Muscle layer of colon (tissue), 2 donors: ENCODE measurements at regions not wholly inside any gene's neighbourhood (a gene's known extent, or its start where the extent isn't known, plus 50 kb on each side); places are given as distances from the start of the nearest gene placed in this dataset.

Experiments used
- H3K27ac ChIP-seq: one replicate; pipeline ENCODE4 v1.7.0; 2013; ENCODE audit warnings: low read depth, mild to moderate bottlenecking, low read length, moderate library complexity
- H3K27me3 ChIP-seq, 2 donors: one replicate each; pipeline ENCODE4 v1.7.0; 2013; ENCODE audit warnings: low read length in 2 of 2, mild to moderate bottlenecking in 2 of 2; ENCODE audit not compliant: insufficient read depth in 2 of 2, control insufficient read depth in 1 of 2
- H3K36me3 ChIP-seq: one replicate; pipeline ENCODE4 v1.7.0; 2013; ENCODE audit warnings: mild to moderate bottlenecking, low read length; ENCODE audit not compliant: insufficient read depth
- H3K4me1 ChIP-seq: one replicate; pipeline ENCODE4 v1.7.0; 2013; ENCODE audit warnings: mild to moderate bottlenecking, low read length; ENCODE audit not compliant: insufficient read depth
- H3K4me3 ChIP-seq, 2 donors: one replicate each; pipeline ENCODE4 v1.7.0; 2013; ENCODE audit warnings: low read length in 2 of 2, low read depth in 1 of 2, mild to moderate bottlenecking in 1 of 2, moderate library complexity in 1 of 2
- H3K9ac ChIP-seq: one replicate; pipeline ENCODE4 v1.7.0; 2013; ENCODE audit warnings: low read length
- H3K9me3 ChIP-seq: one replicate; pipeline ENCODE4 v1.7.0; 2013; ENCODE audit warnings: mild to moderate bottlenecking, low read length
- donor health status: abdominal sarcoma.
- donor health status: Adenocarcinoma of cecum.

DNA sequence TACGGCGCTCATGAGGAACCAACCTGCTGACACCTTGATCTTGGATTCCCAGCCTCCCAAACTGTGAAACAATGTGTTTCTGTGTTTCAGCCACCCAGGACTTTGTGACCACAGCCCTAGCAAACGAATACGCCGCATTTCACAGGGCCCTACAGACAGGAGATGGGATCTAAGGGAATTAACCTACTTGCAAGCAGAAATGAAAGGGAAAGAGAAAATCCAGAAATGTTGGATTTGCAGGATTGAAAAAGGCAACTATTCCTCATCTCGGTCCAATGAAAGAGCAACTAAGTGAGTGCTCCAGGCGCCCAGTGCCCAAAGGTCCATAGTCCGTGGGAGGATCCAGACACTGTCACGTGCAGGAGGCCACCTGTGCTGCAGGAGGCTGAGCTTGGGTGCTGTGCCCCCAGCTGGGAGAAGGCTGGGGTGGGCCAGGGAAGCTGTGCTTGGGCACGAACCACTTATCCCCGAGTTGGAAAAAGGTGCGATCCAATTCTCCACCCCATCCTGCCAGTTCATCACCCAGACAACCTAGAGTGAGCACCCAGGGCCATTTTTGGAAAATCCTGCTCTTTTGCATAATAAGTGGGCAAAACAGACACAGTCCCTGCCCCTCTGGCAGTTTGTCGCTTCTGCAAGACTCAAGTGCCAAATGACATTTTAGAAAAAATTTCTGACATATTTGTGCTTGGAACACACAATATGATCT lies 177.9 kb downstream of the C9orf50 start:
- Histone ChIP-seq H3K27ac (no peak overlapping the region), H3K36me3 (no peaks in the 10 kb centered on the region), H3K9me3 (no peaks in the 10 kb centered on the region), H3K4me3 (no peak overlapping the region), H3K4me1 (peaks cover 4% of the 10 kb centered on the region), H3K27me3 (no peaks in the 10 kb centered on the region), H3K9ac (no peak overlapping the region)

DNA sequence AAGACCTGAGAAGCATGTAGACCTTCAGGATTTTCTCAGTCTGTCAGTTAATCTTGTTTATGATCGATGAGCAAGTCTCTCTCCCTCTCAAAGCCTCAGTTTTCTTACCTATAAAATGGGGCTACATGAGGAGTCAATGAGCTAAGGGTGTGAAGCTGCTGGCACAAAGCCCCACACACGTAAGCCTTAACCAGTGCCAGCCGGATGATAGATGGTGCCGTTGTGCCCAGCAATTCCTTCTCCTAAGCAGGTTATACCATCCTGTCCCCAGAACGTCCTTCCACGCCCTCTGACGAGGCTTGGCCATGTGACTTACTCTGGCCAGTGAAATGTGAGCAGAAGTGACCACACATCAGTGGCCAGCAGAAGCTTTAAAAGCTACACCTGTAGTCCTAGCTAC lies 179.0 kb downstream of the C9orf50 start:
- H3K4me1 ChIP-seq, result peaks cover 11% of the 10 kb centered on the region
- no peaks in the 10 kb centered on the region for H3K9me3 ChIP-seq
- H3K4me3 ChIP-seq, result no peak overlapping the region
- no peak overlapping the region for H3K9ac ChIP-seq
- H3K27ac ChIP-seq, result no peak overlapping the region
- H3K27me3 ChIP-seq, result no peaks in the 10 kb centered on the region
- H3K36me3 ChIP-seq, result no peaks in the 10 kb centered on the region

DNA sequence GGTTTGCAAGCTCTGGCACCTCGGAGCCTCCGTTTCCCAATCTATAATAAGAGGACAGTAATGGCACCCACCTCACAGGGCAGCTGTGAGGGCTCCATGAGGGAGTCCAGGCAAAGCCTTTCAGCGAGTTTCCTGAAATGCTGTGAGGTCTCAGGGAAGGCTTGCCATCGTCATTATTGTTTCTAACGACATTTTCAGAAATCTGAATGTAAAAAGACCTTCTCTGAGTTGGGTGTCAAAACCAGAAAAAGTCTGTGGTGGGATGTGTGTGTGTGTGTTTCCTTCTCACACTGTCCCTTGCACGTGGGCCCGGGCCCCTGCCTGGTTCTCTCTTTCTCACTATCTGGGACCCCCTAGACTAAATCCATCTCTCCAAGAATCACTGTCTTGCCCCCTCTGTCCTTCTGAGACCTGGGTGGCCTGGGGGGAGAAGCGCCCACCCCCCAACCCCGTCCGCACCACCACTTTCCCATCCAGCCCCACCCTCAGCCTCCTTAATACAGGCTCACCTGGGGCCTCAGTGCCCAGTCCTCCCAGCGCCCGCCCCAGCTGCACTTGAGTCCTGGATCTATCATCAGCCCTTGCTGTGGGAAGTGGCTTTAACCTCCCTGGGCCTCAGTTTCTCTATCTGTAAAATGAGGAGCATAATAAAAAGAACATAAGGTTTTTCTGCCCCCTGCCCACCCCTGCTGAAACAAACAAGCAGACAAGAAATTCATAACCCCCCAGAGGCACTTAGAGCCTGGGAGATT lies 180.3 kb downstream of the C9orf50 start:
- H3K4me1 ChIP-seq, result peaks cover 15% of the 10 kb centered on the region
- H3K9ac ChIP-seq, result no peak overlapping the region
- no peaks in the 10 kb centered on the region for H3K36me3 ChIP-seq
- no peak overlapping the region for H3K27ac ChIP-seq
- H3K27me3 ChIP-seq, result no peaks in the 10 kb centered on the region
- no peaks in the 10 kb centered on the region for H3K9me3 ChIP-seq
- no peak overlapping the region for H3K4me3 ChIP-seq

DNA sequence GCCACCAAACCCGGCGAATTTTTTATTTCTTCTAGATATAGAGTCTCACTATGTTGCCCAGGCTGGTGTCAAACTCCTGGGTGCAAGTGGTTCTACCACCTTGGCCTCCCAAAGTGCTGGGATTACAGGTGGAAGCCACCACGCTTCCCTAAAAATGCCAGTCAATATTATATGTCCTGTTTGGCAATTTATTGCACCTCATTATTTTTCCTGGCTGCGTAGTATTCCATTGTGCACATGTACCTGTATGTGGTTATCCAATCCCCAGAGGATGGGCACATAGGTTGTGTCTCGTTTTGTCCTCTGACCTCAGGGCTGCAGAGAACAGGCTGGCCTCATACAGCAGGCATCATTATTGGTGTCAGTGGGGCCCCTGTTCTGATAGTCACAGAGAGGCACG lies 181.7 kb downstream of the C9orf50 start:
- Histone ChIP-seq H3K27ac (no peak overlapping the region), H3K4me1 (peaks cover 15% of the 10 kb centered on the region), H3K27me3 (no peaks in the 10 kb centered on the region), H3K4me3 (no peak overlapping the region), H3K9me3 (no peaks in the 10 kb centered on the region), H3K9ac (no peak overlapping the region), H3K36me3 (no peaks in the 10 kb centered on the region)

DNA sequence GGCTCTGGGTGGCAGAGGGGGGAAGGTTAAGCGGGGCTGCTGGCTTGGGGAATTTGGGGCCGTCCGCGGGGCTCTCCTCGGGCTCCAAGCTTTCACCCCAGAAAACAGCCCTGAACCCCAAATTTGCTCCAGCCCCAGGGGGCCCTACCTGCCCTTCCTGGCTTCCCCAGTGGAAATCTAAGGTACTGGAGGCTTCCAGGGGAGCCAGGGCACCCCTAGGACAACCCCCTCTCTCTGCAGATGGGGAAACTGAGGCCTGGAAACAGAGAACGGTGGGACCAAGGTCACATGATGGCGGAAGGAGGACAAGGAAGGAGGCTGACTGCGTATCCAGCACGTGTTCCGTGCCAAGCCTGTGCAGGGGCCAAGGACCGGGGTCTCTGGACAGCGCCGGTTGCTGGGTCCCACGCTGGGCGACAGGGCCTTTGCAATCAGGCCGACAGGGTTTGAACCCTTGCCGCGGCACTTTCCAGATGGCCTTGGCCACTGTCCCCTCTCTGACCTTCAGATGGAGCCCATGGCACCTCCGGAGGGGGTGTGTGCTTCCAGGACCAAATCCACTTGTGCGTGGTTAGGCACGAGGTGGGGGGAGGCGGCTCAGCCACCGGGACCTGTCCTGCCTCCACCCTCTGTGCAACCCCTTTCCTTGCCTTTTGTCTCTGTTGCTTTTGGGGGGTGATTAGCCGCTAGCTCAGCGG lies 183.1 kb downstream of the C9orf50 start:
- Histone ChIP-seq H3K9me3 (no peaks in the 10 kb centered on the region), H3K27ac (peak overlapping the region; percentile 38), H3K4me3 (peak overlapping the region; percentile 55 to 59), H3K27me3 (no peaks in the 10 kb centered on the region), H3K36me3 (no peaks in the 10 kb centered on the region), H3K4me1 (peaks cover 15% of the 10 kb centered on the region), H3K9ac (peak overlapping the region; percentile 37)

DNA sequence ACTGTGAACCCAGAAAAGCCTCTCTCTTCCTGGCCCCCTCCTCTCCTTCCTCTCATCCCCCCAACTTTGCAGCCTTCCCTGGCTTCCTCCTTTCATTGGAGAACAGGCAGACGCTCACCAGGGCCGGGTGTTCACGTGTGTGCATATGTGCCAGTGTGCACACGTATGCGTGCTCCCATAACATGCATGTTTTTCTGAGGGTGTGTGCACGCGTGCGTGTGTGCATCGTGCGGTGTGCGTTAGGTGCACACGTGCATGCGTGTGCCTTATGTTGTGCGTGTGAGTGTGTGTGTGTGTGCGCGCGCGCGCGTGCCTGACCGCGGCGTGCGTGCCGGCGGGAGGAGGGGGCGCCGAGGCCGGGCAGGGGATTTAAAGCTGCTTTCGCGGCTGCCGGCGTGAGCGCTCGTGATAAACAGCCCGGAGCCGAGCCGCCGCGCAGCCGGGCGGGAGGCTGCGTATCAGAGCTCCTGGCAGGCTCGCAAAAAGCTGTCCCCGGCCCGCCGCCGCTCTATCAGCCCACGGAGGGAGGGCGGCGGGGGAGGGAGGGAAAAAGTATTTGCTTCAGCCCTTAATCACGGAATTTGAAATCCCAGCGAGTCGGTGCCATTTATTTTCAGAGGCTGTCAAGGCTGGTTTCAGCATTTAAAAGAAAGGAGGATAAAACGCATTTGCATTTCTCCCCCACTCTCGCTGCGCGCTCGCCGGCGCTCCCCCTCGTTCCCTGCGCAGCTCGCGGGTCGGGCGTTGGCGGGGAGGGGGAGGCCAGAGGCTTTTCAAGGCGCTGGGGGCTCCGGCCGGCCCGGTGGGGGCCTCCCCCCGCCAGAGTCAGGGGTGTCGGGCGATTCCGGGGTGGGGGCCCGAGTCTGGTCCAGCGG lies 183.9 kb downstream of the C9orf50 start:
- no peaks in the 10 kb centered on the region for H3K27me3 ChIP-seq
- peak overlapping the region; percentile 38 for H3K27ac ChIP-seq
- peak overlapping the region; percentile 37 for H3K9ac ChIP-seq
- H3K9me3 ChIP-seq, result no peaks in the 10 kb centered on the region
- peak overlapping the region; percentile 55 to 59 for H3K4me3 ChIP-seq
- peaks cover 15% of the 10 kb centered on the region for H3K4me1 ChIP-seq
- no peaks in the 10 kb centered on the region for H3K36me3 ChIP-seq

DNA sequence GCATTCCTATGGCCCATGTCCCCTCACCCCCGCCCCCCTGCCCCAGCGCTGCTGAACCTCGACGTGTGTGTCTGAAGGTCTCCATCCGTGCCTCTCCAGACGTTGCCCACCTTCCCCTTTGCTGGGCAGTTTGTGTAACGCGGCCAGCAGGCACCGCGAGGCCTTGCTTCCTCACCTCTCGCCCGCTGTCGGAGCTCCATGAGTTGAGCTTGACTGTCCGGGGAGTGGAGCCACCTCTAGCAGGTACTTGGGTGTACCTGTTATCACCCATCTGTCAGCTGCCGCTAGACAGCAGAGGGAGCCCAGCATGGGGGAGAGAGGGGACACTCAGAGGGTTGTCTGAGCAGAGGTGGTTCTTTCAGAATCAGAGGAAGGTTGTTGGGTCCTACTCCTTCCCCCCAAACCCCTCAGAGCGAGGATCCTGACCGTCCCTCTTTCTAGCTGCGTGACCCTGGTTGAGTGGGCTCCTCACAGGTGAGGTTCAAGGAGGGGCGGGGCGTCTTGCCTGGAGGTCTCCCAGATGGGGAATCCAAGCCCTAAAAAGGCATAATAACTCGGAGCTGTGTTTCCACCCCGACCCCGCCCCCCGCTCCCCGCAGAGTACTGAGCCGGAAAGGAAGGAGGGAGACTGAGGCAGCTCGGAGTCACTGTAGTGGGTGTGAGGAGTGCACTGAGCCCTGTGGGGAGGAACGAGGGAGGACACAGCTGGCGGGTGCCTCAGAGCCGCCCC lies 184.7 kb downstream of the C9orf50 start:
- no peaks in the 10 kb centered on the region for H3K27me3 ChIP-seq
- no peaks in the 10 kb centered on the region for H3K9me3 ChIP-seq
- H3K9ac ChIP-seq, result no peak overlapping the region
- H3K36me3 ChIP-seq, result no peaks in the 10 kb centered on the region
- H3K4me3 ChIP-seq, result peak overlapping the region; percentile 55 to 59
- peak overlapping the region; percentile 16 for H3K27ac ChIP-seq
- H3K4me1 ChIP-seq, result peaks cover 15% of the 10 kb centered on the region

DNA sequence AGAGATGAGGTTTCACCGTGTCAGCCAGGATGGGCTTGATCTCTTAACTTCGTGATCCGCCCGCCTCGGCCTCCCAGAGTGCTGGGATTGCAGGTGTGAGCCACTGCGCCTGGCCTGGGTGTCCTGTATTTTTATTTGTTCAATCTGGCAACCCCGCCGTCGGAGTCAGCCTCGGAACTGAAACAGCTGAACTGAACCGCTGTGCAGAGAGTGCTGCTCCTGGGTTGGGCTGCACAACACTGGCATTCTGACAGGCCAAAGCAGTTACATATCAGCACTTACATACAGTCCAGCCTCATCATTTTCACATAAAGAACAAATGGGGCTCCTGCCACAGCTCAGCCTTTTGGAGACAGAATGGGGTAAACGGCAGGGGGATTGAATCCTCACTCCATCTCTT lies 185.6 kb downstream of the C9orf50 start:
- Histone ChIP-seq H3K36me3 (no peaks in the 10 kb centered on the region), H3K4me3 (no peak overlapping the region), H3K9me3 (no peaks in the 10 kb centered on the region), H3K4me1 (peaks cover 15% of the 10 kb centered on the region), H3K27ac (no peak overlapping the region), H3K27me3 (no peaks in the 10 kb centered on the region), H3K9ac (no peak overlapping the region)

DNA sequence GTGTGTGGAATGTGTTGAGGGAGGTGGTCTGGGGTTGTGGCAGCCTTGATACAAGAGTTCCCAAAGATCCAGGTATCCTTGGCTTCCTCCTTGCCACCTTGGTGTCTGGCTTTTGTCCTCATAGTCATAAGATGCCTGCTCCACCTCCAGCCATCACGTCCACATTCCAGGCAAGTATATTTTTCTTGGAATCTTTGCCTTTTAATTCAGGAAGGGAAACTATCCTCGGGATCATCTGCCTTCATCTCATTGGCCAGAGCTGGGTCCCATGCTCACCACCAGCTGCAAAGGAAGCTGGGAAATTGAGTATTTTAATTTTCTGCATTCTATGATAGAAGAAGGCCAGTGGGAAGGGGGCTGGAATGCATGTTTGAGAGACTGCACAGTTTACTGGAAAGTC lies 186.7 kb downstream of the C9orf50 start:
- Histone ChIP-seq H3K4me1 (peaks cover 15% of the 10 kb centered on the region), H3K9me3 (no peaks in the 10 kb centered on the region), H3K27ac (no peak overlapping the region)

DNA sequence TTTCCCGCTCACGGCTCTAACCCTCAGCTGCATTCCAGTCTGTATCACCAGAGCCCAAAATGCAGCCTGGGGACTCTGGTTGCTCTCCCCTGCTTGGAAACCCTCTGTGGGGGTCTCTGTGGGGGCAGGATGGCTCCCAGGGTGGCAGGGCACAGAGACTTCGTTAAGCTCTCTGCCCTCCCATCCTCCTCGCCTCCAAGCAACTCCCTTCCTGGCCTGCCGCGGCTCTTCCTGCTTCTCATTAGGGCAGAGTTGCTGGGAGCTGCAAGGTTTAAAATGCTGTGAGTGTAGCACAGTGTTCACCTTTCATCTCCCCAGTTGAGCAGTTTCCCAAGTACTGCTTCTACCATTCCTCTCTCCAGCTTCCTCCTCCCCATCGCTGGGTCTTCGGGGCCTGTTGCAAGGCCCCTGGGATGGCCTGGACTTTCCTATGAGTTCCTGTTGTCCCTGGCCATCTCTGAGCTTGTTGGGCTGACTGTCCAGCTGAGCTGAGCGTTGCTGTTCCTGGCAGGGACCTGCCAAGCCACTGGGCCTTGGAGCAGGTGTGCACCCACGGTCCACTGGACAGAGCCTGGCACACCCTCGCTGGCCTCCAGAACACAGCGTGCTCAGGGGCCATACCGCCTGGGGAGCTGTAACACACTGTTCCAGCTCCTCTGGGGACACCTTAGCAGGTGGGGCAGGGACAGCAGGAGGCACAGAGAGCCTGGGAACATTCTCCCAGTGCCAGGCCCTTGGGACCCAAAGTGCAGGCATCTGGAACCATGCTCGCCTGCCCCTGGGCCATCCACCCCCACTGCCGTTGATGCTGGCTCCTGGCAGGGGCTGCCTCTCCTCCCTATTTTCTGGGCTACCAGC lies 188.4 kb downstream of the C9orf50 start:
- no peak overlapping the region for H3K9ac ChIP-seq
- no peak overlapping the region for H3K27ac ChIP-seq

More for the DNA sequence above, 186.7 kb downstream of the C9orf50 start:
- Histone ChIP-seq H3K9ac (no peak overlapping the region), H3K4me3 (no peak overlapping the region), H3K36me3 (no peaks in the 10 kb centered on the region), H3K27me3 (no peaks in the 10 kb centered on the region)

More for the DNA sequence above, 188.4 kb downstream of the C9orf50 start:
- H3K4me1 ChIP-seq, result peaks cover 7% of the 10 kb centered on the region
- no peaks in the 10 kb centered on the region for H3K9me3 ChIP-seq
- H3K36me3 ChIP-seq, result no peaks in the 10 kb centered on the region
- H3K4me3 ChIP-seq, result no peak overlapping the region
- no peaks in the 10 kb centered on the region for H3K27me3 ChIP-seq
